Astrocyte (in vitro differentiated cells and primary cell): ENCODE measurements at regions not wholly inside any gene's neighbourhood (a gene's known extent, or its start where the extent isn't known, plus 50 kb on each side); places are given as distances from the start of the nearest gene placed in this dataset.

ENCODE experiments used
- DNase-seq: peaks from one replicate; pipeline ENCODE4 v3.0.0-alpha.2; 2010; ENCODE audit warnings: low read depth
- FAIRE-seq: peaks from 2 replicates; lab custom pipeline; 2011; peaks lifted over from hg19 to GRCh38; lab: Jason Lieb, UNC
- H2AFZ ChIP-seq: 2 replicates; pipeline ENCODE4 v1.6.0; 2012; ENCODE audit warnings: low read depth, low read length, inconsistent platforms
- H3K27ac ChIP-seq: 2 replicates; pipeline ENCODE4 v1.5.1; 2011; ENCODE audit warnings: low read depth, low read length, inconsistent platforms
- H3K27me3 ChIP-seq: 2 replicates; pipeline ENCODE4 v1.6.0; 2011; ENCODE audit warnings: low read length, inconsistent platforms; ENCODE audit not compliant: insufficient read depth
- H3K36me3 ChIP-seq: 2 replicates; pipeline ENCODE4 v1.5.1; 2011; ENCODE audit warnings: low read length, inconsistent platforms; ENCODE audit not compliant: insufficient read depth
- H3K4me1 ChIP-seq: 2 replicates; pipeline ENCODE4 v1.5.1; 2011; ENCODE audit warnings: low read length, inconsistent platforms; ENCODE audit not compliant: insufficient read depth
- H3K4me2 ChIP-seq: 2 replicates; pipeline ENCODE4 v1.6.0; 2012; ENCODE audit warnings: low read length, inconsistent platforms
- H3K4me3 ChIP-seq: 2 replicates; pipeline ENCODE4 v1.5.1; 2011; ENCODE audit warnings: low read depth, mild to moderate bottlenecking, low read length, inconsistent platforms; ENCODE audit not compliant: insufficient read depth
- H3K79me2 ChIP-seq: 2 replicates; pipeline ENCODE4 v1.6.0; 2012; ENCODE audit warnings: mild to moderate bottlenecking, low read length, inconsistent platforms; ENCODE audit not compliant: insufficient read depth
- H3K9ac ChIP-seq: 2 replicates; pipeline ENCODE4 v1.6.0; 2012; ENCODE audit warnings: mild to moderate bottlenecking, low read length, inconsistent platforms
- H3K9me3 ChIP-seq: 2 replicates; pipeline ENCODE4 v1.5.1; 2012; ENCODE audit warnings: low read depth, mild to moderate bottlenecking, low read length, inconsistent platforms; ENCODE audit not compliant: insufficient read depth
- H4K20me1 ChIP-seq: 2 replicates; pipeline ENCODE4 v1.6.0; 2012; ENCODE audit warnings: low read length, inconsistent platforms; ENCODE audit not compliant: insufficient read depth
- H3K27ac Mint-ChIP-seq: one replicate; pipeline ENCODE4 v1.8.0; 2021; ENCODE audit warnings: mild to moderate bottlenecking, mixed read lengths; ENCODE audit not compliant: unreplicated experiment
- H3K27me3 Mint-ChIP-seq: one replicate; pipeline ENCODE4 v1.8.0; 2021; ENCODE audit warnings: low read depth, mixed read lengths; ENCODE audit not compliant: unreplicated experiment
- H3K36me3 Mint-ChIP-seq: one replicate; pipeline ENCODE4 v1.8.0; 2021; ENCODE audit warnings: low read depth, mixed read lengths; ENCODE audit not compliant: unreplicated experiment
- H3K4me1 Mint-ChIP-seq: one replicate; pipeline ENCODE4 v1.8.0; 2021; ENCODE audit warnings: low read depth, mixed read lengths; ENCODE audit not compliant: unreplicated experiment
- H3K4me3 Mint-ChIP-seq: one replicate; pipeline ENCODE4 v1.8.0; 2021; ENCODE audit warnings: mild to moderate bottlenecking, moderate library complexity, mixed read lengths; ENCODE audit not compliant: unreplicated experiment
- H3K9me3 Mint-ChIP-seq: one replicate; pipeline ENCODE4 v1.8.0; 2021; ENCODE audit warnings: mild to moderate bottlenecking, mixed read lengths; ENCODE audit not compliant: unreplicated experiment
- EZH2 ChIP-seq: IDR thresholded peaks from 2 replicates; pipeline ENCODE4 v1.6.1; 2012; ENCODE audit warnings: mild to moderate bottlenecking, low read length, inconsistent platforms; ENCODE audit not compliant: insufficient read depth
- TF ChIP-seq, protein P1 (sequence below): IDR thresholded peaks from 2 replicates; pipeline ENCODE4 v1.5.1; 2011; ENCODE audit warnings: low read depth, mild to moderate bottlenecking, inconsistent platforms, low read length, moderate library complexity; ENCODE audit not compliant: insufficient read depth

- no peak overlapping the region for H3K4me2 ChIP-seq
- no peaks in the 10 kb centered on the region for H3K4me1 ChIP-seq
- Mint-ChIP-seq H3K9me3 (peaks cover 3% of the 10 kb centered on the region), H3K27ac (no peak overlapping the region), H3K4me3 (no peak overlapping the region), H3K27me3 (no peaks in the 10 kb centered on the region), H3K36me3 (no peaks in the 10 kb centered on the region), H3K4me1 (no peaks in the 10 kb centered on the region)
- H3K27me3 ChIP-seq: no peaks in the 10 kb centered on the region
- no peaks in the 10 kb centered on the region for H3K79me2 ChIP-seq
- no peak for TF ChIP-seq EZH2
- TF ChIP-seq, protein P1, sequence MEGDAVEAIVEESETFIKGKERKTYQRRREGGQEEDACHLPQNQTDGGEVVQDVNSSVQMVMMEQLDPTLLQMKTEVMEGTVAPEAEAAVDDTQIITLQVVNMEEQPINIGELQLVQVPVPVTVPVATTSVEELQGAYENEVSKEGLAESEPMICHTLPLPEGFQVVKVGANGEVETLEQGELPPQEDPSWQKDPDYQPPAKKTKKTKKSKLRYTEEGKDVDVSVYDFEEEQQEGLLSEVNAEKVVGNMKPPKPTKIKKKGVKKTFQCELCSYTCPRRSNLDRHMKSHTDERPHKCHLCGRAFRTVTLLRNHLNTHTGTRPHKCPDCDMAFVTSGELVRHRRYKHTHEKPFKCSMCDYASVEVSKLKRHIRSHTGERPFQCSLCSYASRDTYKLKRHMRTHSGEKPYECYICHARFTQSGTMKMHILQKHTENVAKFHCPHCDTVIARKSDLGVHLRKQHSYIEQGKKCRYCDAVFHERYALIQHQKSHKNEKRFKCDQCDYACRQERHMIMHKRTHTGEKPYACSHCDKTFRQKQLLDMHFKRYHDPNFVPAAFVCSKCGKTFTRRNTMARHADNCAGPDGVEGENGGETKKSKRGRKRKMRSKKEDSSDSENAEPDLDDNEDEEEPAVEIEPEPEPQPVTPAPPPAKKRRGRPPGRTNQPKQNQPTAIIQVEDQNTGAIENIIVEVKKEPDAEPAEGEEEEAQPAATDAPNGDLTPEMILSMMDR: no peak
- H3K9ac ChIP-seq: no peak overlapping the region
- H4K20me1 ChIP-seq: no peaks in the 10 kb centered on the region
- no peak overlapping the region for H2AFZ ChIP-seq
- no peak overlapping the region for H3K27ac ChIP-seq
- no peaks in the 10 kb centered on the region for H3K36me3 ChIP-seq
- no peak overlapping the region for H3K4me3 ChIP-seq
- H3K9me3 ChIP-seq: no peaks in the 10 kb centered on the region
- DNase-seq (no peak), FAIRE-seq (no peak)
Measured at GRCh38 chr5:99721506-99721905, 792.7 kb upstream of the CHD1 start.

DNA sequence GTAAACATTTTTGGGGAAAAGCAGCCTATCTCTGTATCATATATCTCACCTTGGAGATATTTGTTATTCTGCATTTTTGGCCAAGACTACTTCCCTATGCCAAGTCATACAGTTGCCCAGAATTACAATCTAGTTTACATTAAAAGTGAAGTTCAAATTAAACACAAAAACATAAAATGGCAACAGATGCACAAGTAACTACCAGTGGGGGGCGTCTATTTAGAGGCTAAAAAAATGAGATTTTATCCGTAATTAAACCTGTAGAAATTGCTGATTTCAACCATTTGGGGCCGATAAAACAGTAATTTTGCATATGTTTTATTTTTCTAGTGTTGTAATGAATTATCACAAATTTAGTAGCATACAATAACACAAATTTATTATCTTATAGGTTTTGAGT, 787.1 kb upstream of the CHD1 start:
- no peaks in the 10 kb centered on the region for H3K36me3 ChIP-seq
- no peak overlapping the region for H3K4me2 ChIP-seq
- H4K20me1 ChIP-seq: no peaks in the 10 kb centered on the region
- no peak overlapping the region for H2AFZ ChIP-seq
- no peak overlapping the region for H3K9ac ChIP-seq
- Mint-ChIP-seq H3K4me1 (no peaks in the 10 kb centered on the region), H3K4me3 (no peak overlapping the region), H3K27me3 (no peaks in the 10 kb centered on the region), H3K36me3 (no peaks in the 10 kb centered on the region), H3K27ac (no peak overlapping the region), H3K9me3 (peaks cover 2% of the 10 kb centered on the region)
- TF ChIP-seq, protein P1: no peak
- no peak for TF ChIP-seq EZH2
- no peak overlapping the region for H3K27ac ChIP-seq
- FAIRE-seq: no peak
- DNase-seq: no peak
- H3K9me3 ChIP-seq: no peaks in the 10 kb centered on the region
- no peaks in the 10 kb centered on the region for H3K4me1 ChIP-seq
- H3K27me3 ChIP-seq: no peaks in the 10 kb centered on the region
- no peak overlapping the region for H3K4me3 ChIP-seq
- H3K79me2 ChIP-seq: no peaks in the 10 kb centered on the region

- Histone ChIP-seq H3K4me1 (no peaks in the 10 kb centered on the region), H3K9ac (no peak overlapping the region), H3K4me2 (no peak overlapping the region), H3K9me3 (no peaks in the 10 kb centered on the region), H4K20me1 (no peaks in the 10 kb centered on the region), H2AFZ (no peak overlapping the region), H3K27ac (no peak overlapping the region), H3K4me3 (no peak overlapping the region), H3K79me2 (no peaks in the 10 kb centered on the region), H3K27me3 (no peaks in the 10 kb centered on the region), H3K36me3 (no peaks in the 10 kb centered on the region)
- Mint-ChIP-seq H3K9me3 (peaks cover under 1% of the 10 kb centered on the region), H3K36me3 (no peaks in the 10 kb centered on the region), H3K27ac (no peak overlapping the region), H3K4me3 (no peak overlapping the region), H3K4me1 (no peaks in the 10 kb centered on the region), H3K27me3 (no peaks in the 10 kb centered on the region)
- no peak for TF ChIP-seq EZH2
- TF ChIP-seq, protein P1: no peak
- no peak for DNase-seq
- no peak for FAIRE-seq
Measured at GRCh38 chr5:99706160-99706559, 777.4 kb upstream of the CHD1 start.
